Coronary artery (tissue), 2 donors: ENCODE measurements at regions not wholly inside any gene's neighbourhood (a gene's known extent, or its start where the extent isn't known, plus 50 kb on each side); places are given as distances from the start of the nearest gene placed in this dataset.
"Not testable (repeated sequence)": the region's sequence is repeated elsewhere in the genome, so short reads cannot be mapped to it uniquely, and the experiment has no call there.

Source experiments
- DNase-seq: peaks from one replicate; pipeline ENCODE4 v3.0.0-alpha.2; 2017; ENCODE audit warnings: low spot score
- H3K27ac ChIP-seq, 2 donors: fragments of 200-600 bp; sonication (generic); one replicate each; pipeline ENCODE4 v1.5.1; 2016 to 2019
- H3K4me3 ChIP-seq: fragments of 200-600 bp; sonication (generic); 2 replicates; pipeline ENCODE4 v1.5.1; 2016; ENCODE audit warnings: mild to moderate bottlenecking, moderate library complexity
- TF ChIP-seq, protein P1 (sequence below): fragments of 200-600 bp; sonication (generic); IDR thresholded peaks from one replicate; pipeline ENCODE4 v1.5.1; 2019; ENCODE audit warnings: antibody characterized with exemption

DNA sequence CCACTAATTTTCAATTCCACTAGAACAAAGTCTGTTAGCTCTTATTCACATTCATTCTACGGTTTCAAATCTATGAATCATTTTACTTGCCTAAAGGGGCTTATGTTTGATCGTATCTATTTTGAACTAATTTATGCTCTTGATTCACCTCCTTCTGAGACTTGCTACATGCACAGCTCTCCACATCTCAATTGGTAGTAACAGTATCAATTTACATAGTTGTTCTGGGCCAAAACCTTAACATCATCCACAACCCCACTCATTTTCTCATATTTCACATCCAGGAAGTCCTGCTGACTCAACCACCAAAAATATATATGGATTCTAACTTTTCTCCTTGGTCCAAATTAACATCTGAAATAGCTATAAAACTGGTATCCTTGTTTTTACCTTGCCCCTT lies 208.6 kb downstream of the RASSF9 start:
- no peak overlapping the region for H3K27ac ChIP-seq
- no peak for DNase-seq
- H3K4me3 ChIP-seq: no peak overlapping the region
- TF ChIP-seq, protein P1, sequence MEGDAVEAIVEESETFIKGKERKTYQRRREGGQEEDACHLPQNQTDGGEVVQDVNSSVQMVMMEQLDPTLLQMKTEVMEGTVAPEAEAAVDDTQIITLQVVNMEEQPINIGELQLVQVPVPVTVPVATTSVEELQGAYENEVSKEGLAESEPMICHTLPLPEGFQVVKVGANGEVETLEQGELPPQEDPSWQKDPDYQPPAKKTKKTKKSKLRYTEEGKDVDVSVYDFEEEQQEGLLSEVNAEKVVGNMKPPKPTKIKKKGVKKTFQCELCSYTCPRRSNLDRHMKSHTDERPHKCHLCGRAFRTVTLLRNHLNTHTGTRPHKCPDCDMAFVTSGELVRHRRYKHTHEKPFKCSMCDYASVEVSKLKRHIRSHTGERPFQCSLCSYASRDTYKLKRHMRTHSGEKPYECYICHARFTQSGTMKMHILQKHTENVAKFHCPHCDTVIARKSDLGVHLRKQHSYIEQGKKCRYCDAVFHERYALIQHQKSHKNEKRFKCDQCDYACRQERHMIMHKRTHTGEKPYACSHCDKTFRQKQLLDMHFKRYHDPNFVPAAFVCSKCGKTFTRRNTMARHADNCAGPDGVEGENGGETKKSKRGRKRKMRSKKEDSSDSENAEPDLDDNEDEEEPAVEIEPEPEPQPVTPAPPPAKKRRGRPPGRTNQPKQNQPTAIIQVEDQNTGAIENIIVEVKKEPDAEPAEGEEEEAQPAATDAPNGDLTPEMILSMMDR: no peak

DNA sequence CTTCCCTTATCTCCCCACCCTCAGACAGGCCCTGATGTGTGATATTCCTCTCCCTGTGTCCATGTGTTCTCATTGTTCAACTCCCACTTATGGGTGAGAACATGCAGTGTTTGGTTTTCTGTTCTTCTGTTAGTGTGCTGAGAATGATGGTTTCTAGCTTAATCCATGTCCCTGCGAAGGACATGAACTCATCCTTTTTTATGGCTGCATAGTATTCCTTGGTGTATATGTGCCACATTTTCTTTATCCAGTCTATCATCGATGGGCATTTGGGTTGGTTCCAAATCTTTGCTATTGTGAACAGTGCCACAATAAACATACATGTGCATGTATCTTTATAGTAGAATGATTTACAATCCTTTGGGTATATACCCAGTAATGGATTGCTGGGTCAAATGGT lies 207.6 kb downstream of the RASSF9 start:
- DNase-seq, H3K27ac ChIP-seq, H3K4me3 ChIP-seq: not testable (repeated sequence)

DNA sequence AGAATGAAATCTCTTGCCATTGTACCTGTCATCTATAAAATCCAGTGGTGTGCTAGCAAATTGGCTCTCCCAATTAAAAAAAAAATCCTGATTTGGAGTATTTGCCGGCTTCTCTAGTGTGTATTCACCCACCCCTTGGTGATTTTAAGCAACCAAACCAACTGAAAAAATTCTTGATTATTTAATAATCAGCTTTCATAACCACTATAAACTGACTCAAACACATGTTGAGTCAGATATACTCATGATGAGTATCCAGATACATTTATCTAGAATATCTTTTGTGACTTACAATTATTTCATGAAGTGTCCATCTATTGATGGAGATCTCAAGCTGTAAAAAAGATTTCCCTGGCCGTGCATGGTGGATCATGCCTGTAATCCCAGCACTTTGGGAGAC lies 205.4 kb downstream of the RASSF9 start:
- no peak overlapping the region for H3K4me3 ChIP-seq
- no peak for DNase-seq
- H3K27ac ChIP-seq: no peak overlapping the region
- TF ChIP-seq, protein P1: no peak

DNA sequence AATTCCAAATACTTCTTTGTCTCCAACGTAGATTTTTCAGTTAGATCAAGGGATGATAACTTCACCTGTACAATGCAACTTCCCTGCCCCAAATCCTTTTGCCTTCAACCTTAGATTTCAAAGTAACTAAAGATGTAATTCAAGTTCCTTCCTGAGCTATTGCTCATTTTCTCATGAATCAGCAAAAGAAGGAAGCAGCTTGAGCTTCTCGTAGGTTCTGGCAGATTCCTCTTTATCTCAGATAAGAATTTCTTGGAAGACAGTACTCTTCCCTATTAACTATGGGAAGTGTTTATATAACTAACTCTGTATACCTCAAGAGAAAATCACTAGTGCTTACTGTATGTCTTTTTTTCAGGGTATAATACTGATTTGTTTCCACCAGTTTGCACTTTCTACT lies 203.8 kb downstream of the RASSF9 start:
- DNase-seq: no peak
- H3K4me3 ChIP-seq: no peak overlapping the region
- TF ChIP-seq, protein P1: no peak
- no peak overlapping the region for H3K27ac ChIP-seq

DNA sequence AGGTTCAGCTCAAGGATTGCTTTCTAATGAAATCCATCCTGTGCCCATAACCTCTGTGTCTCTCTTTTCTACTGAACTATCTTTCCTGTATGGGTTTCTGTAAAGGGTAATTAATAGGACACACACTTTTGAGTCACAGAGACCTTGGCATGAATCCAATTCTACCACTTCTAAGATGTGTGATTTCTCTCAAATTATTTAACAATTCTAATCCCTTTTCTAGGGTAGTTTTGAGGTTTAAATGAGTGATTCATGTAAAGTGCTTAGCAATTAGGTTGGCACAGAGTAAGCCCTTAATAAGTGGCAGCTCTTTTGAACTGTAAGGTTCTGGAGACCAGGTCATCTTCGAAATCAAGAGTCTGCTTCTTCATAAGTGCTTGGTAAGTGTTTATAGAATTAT lies 202.7 kb downstream of the RASSF9 start:
- DNase-seq: no peak
- H3K27ac ChIP-seq: no peak overlapping the region
- TF ChIP-seq, protein P1: no peak
- no peak overlapping the region for H3K4me3 ChIP-seq

DNA sequence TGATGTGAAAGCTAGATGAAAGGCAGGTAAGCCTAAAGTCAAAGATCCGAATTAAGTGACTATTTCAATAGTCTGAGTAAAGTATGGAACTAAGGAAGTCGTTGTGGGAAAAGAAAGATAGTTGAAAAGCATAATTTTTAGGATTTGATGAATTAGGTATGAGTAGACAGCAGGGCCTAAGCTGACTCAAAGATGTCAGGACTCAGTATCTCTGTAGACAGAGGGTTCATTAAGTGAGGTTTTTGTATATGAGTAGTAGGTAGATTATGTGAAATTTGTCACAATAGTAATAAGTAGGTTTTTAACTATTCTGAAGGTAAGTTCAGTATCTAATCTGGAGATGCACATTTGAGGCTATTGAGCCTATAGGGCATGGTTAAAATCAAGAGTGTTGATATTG lies 196.4 kb downstream of the RASSF9 start:
- no peak overlapping the region for H3K27ac ChIP-seq
- TF ChIP-seq, protein P1: no peak
- DNase-seq: no peak

DNA sequence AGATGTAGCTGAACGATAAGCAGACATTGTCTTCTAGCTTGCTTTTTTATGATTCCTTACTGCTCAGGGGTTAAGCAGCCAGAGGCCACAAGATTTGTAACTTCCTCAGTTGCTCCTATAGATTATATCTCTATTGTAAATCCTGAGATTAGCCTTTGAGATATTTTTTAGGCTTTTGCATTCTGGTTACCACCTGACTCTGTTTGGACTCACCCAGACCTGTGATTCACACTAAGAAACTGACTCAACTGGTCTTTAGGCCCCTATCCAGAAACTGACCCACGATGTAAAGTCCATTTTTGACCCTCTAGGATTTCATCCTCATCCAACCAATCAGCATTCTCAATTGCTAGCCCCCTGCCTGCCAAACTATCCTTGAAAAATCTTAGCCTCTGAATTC lies 194.4 kb downstream of the RASSF9 start:
- TF ChIP-seq, protein P1: no peak

More for the DNA sequence above, 196.4 kb downstream of the RASSF9 start:
- no peak overlapping the region for H3K4me3 ChIP-seq

DNA sequence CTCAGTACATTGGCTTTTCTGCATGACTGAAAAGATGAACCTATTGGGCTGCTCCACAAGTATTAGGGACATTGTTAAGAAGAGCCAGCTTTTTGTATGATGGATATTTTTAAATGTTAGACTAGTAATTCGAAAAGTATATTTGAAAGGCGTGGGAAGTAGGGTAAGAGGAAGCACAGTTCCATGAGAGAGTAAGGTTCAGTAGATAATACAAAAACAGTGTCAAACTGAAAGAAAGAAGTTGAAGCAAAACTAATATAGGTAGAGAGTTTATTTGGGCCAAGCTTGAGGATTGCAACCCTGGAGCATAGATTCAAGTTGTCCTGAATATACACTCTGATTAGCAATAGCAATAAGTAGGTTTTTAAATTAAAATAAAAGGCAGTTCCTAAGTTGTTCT lies 193.9 kb downstream of the RASSF9 start:
- H3K27ac ChIP-seq: no peak overlapping the region
- TF ChIP-seq, protein P1: no peak
- DNase-seq: no peak
- no peak overlapping the region for H3K4me3 ChIP-seq

More for the DNA sequence above, 194.4 kb downstream of the RASSF9 start:
- Histone ChIP-seq H3K27ac (no peak overlapping the region), H3K4me3 (no peak overlapping the region)
- DNase-seq: no peak
